HG03045 (cell line): ENCODE measurements at regions not wholly inside any gene's neighbourhood (a gene's known extent, or its start where the extent isn't known, plus 50 kb on each side); places are given as distances from the start of the nearest gene placed in this dataset.

Experiments used
- ATAC-seq: cut with Tn5 transposase; IDR thresholded peaks from one replicate; pipeline ENCODE4 v1.9.1; 2021; ENCODE audit warnings: mild to moderate bottlenecking, moderate library complexity; ENCODE audit not compliant: unreplicated experiment

DNA sequence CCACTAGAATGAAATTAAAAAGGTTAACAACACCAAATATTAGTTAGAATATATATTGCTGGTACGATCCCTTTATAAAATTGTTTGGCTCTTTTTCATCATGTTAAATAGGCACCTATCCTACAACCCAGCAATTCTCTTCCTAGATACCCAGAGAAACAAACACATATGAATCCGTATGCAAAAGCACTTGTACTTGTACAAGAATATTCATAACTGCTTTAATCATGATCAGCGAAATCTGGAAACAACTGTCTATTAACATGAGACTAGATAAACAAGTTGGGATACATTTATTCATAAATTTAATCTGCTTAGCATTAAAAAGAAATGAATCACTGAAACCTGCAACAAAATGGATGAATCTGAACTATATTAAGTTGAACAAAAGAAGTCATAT is 113.7 kb upstream of the MAP1B start:
- ATAC-seq: no peak

DNA sequence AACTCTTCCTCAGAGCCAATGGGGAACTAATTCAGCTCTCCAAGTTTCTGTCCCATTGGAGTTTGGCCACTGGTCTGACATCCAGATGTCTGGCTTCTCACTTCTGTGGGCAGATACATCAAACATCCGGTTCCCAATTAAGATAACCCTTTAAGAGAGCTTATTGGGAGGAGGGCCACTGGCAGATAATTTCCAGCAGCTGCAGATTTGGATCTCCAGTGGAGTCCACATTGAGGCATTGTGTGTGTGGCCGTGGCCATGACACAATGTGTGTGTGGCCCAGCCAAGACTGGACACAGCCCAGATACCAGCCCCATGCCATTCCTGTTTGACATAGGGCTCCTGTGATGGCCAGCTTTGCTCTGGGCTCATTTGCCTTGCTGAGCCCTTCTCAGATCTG is 110.5 kb upstream of the MAP1B start:
- ATAC-seq: no peak

GRCh38 chr5:71998746-71999145 is 108.5 kb upstream of the MAP1B start:
- ATAC-seq: no peak

DNA sequence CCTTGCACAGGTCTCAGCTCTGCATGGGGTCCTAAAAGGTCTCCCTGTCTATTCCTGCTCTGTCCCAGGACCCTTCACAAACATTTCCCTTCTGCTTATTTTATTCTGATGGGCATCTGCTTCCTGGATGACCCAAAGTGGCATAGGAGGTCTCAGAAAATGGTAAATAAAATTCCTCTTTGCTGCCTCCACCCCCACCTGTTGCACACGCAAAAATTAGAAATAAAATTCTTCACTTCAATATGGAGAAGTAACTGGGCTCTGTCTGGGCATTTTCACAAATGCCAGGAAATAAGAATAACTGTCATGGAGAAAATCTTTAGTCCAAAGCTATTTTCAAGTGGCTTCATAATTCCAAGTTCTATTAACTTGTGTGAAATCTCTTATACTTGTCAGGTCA is 106.6 kb upstream of the MAP1B start:
- no peak for ATAC-seq

DNA sequence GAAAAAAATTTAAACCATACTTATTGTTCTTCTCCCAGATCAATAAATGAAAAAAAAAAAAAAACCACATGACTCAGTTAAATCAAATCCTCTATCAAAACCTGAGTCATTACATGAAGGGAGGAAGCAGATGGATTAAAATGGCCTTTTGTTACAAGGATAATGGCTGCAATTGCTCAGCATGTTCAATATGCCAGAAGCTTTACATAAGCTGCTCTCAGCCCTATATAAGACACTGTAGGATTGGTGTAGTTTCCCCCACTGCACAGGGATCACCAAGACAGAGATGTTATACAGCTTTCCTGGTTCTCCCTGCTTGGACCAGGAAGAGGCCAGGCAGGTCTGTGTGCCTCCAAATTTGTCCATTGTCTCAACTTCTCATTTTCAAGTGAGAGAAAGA is 101.6 kb upstream of the MAP1B start:
- ATAC-seq: no peak

GRCh38 chr5:72006361-72006760 is 100.9 kb upstream of the MAP1B start:
- ATAC-seq: no peak

DNA sequence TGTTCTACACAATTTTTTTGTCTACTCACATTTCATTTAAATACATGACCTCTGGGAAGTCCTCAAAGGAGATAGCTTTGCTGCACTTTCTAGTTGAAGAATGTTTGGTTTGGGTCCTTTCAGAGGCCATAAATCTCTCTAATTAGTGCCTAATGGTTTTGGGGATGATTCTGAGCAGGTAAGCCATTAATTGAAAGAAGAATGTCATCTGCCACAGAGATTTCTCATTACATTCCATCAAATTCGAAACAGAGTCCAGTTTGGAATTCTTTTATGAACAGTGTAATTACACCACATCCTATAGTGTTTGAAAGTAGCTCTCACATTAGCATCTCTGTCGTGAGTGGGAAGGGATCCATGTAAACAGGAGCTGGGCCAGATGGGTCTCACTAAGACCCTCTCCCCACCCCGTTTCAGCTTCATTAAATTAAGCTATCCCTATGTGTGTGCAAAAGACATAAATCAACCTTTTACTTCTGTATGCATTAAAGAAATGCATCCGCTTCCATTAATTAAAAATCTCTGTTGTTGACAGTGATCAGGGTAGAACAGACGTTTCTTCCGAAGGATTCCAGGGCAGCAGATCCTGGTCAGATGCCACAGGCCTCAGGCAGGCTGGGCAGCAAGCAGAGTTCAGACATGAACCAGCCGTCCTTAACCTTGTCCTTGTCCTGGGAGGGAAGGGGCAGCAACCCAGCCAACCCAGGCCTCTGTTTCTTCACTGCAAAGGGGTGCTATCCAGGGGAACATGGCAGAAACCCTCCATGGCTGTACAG is 99.8 kb upstream of the MAP1B start:
- ATAC-seq: no peak

DNA sequence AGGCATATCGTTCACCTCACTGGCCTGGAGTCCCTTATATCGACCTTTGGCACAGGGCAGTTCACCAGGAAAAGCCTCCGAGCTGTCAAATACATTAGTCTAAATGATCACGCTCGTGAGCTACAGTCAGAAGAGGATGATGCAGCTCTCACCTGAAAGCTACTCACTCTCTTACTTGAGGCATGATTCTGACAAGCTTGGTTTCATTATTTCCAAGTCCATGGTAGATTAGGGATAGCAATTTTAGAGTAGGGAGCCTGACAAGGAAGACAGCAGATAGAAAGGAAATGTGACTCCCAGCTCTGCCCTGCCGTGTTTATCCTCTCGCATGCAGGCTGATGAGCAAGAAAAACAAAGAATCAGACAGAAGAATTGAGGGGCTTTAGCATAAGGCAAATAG is 98.0 kb upstream of the MAP1B start:
- ATAC-seq: no peak

DNA sequence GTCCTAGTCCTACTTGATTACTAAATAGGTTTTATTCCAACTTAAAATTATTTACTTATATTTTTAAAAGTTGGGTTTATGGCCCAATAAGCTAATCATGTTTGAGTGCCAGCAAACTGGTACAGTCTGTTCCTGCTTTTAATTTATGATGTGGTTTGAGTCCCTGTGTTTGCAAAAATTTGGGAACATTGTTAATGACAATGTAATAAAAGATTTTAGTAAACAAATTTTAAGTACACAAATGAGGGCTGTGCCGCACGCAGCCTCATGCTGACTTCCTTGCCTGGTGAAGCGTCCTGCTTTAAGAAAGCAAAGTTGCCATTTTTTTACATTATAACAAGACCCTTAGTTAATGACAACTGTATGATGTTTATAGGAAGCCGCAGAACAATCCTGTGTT is 96.8 kb upstream of the MAP1B start:
- ATAC-seq: no peak

GRCh38 chr5:72012906-72013305 is 94.4 kb upstream of the MAP1B start:
- no peak for ATAC-seq

DNA sequence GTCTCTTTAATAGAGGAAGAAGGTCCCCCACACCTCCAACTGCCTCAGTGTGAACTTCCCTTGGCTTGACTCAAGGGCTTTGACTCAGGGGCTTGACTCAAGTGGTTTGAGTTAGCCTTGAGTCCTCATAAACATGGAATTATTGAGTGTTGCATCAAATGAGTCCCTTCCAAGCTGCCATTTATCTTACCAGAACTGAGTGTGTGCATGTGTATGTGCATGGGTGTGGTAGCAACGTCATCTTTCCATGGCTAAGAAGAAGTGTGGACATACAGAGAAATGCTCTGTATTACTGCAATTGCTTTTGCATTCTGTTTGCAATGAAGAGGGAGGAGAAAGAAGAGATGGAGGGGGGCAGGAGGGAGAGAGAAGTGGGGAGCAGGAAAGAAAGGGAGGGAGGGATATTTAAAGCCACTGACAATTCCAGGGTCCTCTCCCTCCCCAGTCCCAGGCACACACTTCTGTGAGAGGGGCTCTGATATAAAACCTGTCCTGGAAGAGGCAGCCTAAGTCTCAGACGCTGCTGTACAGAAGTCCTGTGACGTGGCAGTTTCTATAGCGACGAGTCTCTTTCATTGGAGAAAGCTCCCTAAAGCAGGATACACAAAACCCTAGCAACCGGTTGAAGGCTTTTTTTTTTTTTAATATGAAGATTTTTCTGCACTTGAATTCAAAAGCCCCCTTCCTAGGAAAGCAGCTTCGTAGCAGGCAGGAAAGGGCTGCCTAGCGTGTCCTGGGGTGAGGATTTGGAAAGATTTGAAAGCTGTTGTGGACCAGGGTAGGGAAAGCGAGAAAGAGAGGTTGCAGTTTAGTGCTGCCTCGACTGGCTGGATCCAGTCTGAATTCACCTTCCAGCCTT is 93.3 kb upstream of the MAP1B start:
- no peak for ATAC-seq

- ATAC-seq: no peak
Observed at GRCh38 chr5:72015103-72015548, 92.1 kb upstream of the MAP1B start.

DNA sequence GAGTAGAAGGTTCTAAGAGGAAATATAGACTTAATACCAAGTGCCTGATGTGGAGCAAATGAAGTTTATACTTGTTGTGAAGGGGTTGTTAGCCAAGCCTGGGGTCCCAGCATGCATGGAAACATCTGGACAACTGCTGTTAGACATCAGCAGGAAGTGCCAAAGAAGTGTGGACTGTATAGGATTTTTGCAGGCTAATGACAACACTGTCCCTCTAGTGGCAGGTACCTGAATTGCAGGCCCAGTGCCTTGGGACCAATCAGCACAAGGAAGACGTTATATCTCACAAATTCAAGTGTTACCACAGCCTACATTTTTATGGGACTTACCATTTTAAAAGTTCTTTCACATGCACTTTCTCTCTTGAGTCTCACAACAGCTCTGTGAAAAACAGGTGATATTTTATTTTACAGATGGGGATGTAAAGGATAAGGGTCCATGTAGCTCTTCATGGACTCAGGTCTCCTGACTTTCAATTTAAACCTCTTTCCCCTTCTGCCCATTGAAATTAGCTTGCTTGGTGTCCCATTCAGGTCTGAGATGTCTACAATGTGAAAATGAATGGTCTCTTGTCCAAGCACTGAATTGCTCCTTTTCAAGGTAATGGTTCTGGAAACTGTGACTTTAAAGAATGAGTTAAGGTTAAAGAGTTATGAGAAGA is 89.0 kb upstream of the MAP1B start:
- ATAC-seq: no peak

- no peak for ATAC-seq
Observed at GRCh38 chr5:72020161-72020983, 86.9 kb upstream of the MAP1B start.

GRCh38 chr5:72021651-72022357 is 85.5 kb upstream of the MAP1B start:
- no peak for ATAC-seq

- ATAC-seq: no peak
Observed at GRCh38 chr5:72028382-72028781, 78.9 kb upstream of the MAP1B start.

DNA sequence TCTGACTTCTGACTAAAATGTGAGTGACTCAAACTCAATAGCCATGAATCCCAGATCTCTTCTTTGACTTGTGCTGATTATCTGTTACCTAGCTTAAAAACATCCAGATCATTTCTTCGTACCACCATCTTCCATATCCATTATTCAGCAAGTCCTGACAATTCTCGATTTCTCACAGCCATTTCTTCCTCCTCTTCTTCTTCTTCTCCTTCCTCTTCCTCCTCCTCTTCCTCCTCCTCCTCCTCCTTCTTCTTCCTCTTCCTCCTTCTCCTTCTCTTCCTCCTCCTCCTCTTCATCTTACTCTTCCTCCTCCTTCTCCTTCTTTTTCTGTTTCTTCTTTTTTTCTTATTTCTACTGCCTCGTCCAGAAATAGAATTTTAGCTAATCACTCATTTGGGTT is 77.0 kb upstream of the MAP1B start:
- ATAC-seq: no peak

DNA sequence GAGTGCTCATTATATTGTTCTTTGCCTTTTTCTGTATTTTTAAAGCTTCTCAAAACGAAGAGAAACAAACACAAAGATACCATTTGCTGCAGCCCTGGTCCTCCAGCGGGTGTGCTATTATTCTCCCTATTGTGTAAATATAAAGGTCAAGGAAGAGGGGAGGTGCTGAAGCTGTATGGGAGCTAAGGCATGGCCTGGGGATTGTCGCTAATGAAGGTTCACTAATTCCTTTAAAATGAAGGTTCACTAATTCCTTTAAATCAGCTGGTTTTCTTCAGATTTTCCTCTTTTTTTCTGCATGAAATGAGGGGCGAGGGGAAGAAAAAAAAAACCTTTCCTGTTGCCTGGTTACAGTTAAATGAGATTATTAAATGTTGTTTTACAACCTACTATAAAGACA is 74.5 kb upstream of the MAP1B start:
- ATAC-seq: no peak

DNA sequence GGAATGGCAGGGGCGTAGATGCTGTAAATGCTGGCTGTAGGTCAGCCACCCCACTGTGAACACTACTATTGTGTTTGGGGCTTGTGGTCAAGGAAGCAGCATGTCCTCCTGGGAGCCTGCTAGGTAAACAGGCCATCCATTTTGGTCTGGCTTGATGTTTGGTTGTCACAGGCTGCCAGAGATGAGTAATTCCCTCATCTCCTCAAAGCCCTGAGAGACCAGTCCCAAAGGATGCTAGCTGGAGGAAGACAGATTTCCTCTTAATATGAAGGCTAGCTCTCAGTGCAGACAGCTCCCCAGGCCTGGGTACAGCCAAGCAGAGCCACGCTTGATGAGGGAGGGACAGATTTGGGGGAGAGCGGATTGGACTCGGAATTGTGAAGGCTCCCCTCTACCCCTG is 72.5 kb upstream of the MAP1B start:
- no peak for ATAC-seq

DNA sequence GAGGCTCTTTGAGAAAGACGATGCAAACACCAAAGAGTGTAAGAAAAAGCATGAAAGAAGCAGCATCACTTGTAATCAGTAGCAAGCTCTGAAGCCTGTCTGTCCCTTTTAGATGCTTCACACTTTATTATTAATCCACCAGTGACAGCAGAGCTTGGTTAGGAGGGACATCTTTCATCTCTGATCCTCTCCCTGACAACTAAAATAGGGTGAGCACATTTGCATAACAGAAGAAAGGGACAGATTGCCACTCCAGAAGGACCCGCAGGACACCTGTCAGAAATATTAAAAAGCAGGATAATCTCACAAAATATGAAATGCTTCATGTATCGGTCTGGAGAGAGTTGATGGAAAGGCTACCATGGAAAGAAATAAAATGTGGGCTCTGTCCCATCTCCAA is 71.4 kb upstream of the MAP1B start:
- no peak for ATAC-seq
